ENCODE measurements at regions not wholly inside any gene's neighbourhood (a gene's known extent, or its start where the extent isn't known, plus 50 kb on each side); places are given as distances from the start of the nearest gene placed in this dataset.

DNA sequence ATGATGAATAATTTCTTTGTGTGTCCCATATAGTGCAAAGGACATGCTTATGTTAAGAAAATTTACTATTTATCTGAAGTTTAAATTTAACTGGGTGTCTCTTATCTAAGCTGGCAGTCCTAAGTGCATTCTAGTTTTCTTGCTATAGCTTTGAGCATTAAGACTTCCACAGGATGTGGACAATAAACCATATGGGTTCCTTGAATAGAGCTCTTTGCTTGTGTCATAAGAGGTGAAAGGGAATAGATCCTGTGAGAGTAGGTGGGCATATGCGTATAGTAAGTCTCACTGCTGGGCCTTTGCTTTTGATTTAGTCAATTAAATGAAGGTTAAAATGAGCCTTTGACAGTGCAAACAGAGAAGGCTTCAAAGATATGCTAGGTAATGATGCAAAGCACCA, 223.4 kb upstream of the GYPA start:
- no peaks in the 10 kb centered on the region for H3K4me1 ChIP-seq
- no peak overlapping the region for H3K27ac ChIP-seq
- intact Hi-C loops (cut with DNase I): no loop called here
- H3K36me3 ChIP-seq: no peaks in the 10 kb centered on the region
- no peak overlapping the region for H3K4me3 ChIP-seq
- TF ChIP-seq, protein P1, sequence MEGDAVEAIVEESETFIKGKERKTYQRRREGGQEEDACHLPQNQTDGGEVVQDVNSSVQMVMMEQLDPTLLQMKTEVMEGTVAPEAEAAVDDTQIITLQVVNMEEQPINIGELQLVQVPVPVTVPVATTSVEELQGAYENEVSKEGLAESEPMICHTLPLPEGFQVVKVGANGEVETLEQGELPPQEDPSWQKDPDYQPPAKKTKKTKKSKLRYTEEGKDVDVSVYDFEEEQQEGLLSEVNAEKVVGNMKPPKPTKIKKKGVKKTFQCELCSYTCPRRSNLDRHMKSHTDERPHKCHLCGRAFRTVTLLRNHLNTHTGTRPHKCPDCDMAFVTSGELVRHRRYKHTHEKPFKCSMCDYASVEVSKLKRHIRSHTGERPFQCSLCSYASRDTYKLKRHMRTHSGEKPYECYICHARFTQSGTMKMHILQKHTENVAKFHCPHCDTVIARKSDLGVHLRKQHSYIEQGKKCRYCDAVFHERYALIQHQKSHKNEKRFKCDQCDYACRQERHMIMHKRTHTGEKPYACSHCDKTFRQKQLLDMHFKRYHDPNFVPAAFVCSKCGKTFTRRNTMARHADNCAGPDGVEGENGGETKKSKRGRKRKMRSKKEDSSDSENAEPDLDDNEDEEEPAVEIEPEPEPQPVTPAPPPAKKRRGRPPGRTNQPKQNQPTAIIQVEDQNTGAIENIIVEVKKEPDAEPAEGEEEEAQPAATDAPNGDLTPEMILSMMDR (IDR thresholded peaks at IDR 0.05): no peak
- H3K9ac ChIP-seq (ENCODE audit: low read depth in 2 of 2, low read length in 2 of 2): no peak overlapping the region
- H3K9me3 ChIP-seq: no peaks in the 10 kb centered on the region
- no peak for DNase-seq
- H3K27me3 ChIP-seq: no peaks in the 10 kb centered on the region

DNA sequence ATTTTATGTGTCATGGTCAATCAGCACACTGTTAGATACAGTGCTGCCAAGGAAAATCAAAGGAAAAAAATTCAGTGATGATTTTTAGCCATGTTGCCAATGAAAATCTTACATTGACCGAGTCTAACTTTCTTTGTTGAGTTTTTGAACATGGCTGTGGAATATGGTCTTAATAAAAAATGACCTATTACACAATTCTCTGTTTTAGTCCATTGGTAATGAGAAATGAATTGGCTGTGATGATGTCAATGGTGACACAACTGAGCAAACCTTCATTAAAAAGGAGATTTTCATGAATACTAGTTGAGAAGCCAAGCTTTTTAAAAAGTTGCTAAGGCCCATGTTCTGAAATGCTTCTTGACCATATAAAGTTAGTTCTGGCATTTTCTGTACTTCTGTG, 225.9 kb upstream of the GYPA start:
- no peak overlapping the region for H3K4me3 ChIP-seq
- no peak for DNase-seq
- no peaks in the 10 kb centered on the region for H3K9me3 ChIP-seq
- no peaks in the 10 kb centered on the region for H3K27me3 ChIP-seq
- TF ChIP-seq, protein P1 (IDR thresholded peaks at IDR 0.05): no peak
- intact Hi-C loops (cut with DNase I): no loop called here
- no peaks in the 10 kb centered on the region for H3K36me3 ChIP-seq
- no peaks in the 10 kb centered on the region for H3K4me1 ChIP-seq
- no peak overlapping the region for H3K27ac ChIP-seq
- no peak overlapping the region for H3K9ac ChIP-seq (ENCODE audit: low read depth in 2 of 2, low read length in 2 of 2)

- H3K4me1 ChIP-seq: no peaks in the 10 kb centered on the region
- no peak overlapping the region for H3K27ac ChIP-seq
- H3K4me3 ChIP-seq: no peak overlapping the region
- H3K36me3 ChIP-seq: no peaks in the 10 kb centered on the region
- TF ChIP-seq, protein P1 (IDR thresholded peaks at IDR 0.05): no peak
- DNase-seq: no peak
- intact Hi-C loops (cut with DNase I): no loop called here
- no peak overlapping the region for H3K9ac ChIP-seq (ENCODE audit: low read depth in 2 of 2, low read length in 2 of 2)
- no peaks in the 10 kb centered on the region for H3K27me3 ChIP-seq
- H3K9me3 ChIP-seq: no peaks in the 10 kb centered on the region
Measured at GRCh38 chr4:144371485-144371884, 231.0 kb upstream of the GYPA start.

DNA sequence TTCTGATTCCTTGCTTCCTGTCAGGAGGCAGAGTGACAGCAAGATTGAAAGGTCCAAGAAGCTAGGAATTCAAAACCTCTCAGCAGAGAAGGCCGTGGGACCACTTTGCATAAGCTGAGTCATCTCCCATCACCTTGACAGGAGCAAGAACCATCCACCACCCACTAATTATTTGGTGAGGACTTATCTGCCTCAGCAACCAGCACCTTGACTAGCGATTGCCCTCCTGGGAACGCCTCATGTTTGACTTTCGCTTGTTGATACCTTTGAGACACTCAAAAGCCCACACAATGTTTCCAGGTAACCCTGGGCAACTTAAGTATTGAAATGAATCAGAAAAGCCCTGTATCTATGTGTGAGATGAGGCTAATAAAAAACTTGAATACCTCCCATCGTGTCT, 233.5 kb upstream of the GYPA start:
- intact Hi-C loops (cut with DNase I): no loop called here
- TF ChIP-seq, protein P1 (IDR thresholded peaks at IDR 0.05): no peak
- Histone ChIP-seq H3K27me3 (no peaks in the 10 kb centered on the region), H3K36me3 (no peaks in the 10 kb centered on the region), H3K9me3 (no peaks in the 10 kb centered on the region), H3K4me1 (no peaks in the 10 kb centered on the region), H3K27ac (no peak overlapping the region), H3K4me3 (no peak overlapping the region), H3K9ac (ENCODE audit: low read depth in 2 of 2, low read length in 2 of 2) (no peak overlapping the region)
- DNase-seq: no peak

DNA sequence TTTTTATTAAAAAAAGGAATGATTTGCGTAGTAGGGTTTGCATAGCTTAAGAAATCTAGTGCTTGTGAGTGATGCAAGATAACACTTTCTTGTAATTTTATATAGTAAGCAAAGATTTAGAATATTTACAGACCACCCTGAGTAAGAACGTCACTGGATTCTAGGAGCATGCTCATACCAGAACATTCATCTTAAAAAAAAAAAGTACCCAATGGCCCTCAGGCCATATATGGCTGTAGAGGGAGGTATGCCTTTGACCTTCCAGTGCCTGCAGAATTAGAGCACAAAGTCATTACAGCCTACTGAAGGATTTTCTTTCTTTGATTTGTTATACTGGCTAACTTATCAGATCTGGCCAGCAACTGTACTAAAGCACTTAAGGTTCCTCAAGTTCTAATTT, 236.3 kb upstream of the GYPA start:
- TF ChIP-seq, protein P1 (IDR thresholded peaks at IDR 0.05): no peak
- no peak for DNase-seq
- no peaks in the 10 kb centered on the region for H3K4me1 ChIP-seq
- no peak overlapping the region for H3K27ac ChIP-seq
- H3K27me3 ChIP-seq: no peaks in the 10 kb centered on the region
- H3K36me3 ChIP-seq: no peaks in the 10 kb centered on the region
- intact Hi-C loops (cut with DNase I): no loop called here
- no peaks in the 10 kb centered on the region for H3K9me3 ChIP-seq
- H3K4me3 ChIP-seq: no peak overlapping the region
- H3K9ac ChIP-seq (ENCODE audit: low read depth in 2 of 2, low read length in 2 of 2): no peak overlapping the region

- no peaks in the 10 kb centered on the region for H3K27me3 ChIP-seq
- DNase-seq: no peak
- H3K4me1 ChIP-seq: no peaks in the 10 kb centered on the region
- H3K36me3 ChIP-seq: no peaks in the 10 kb centered on the region
- no peak overlapping the region for H3K9ac ChIP-seq (ENCODE audit: low read depth in 2 of 2, low read length in 2 of 2)
- no peak overlapping the region for H3K4me3 ChIP-seq
- H3K9me3 ChIP-seq: no peaks in the 10 kb centered on the region
- intact Hi-C loops (cut with DNase I): no loop called here
- TF ChIP-seq, protein P1 (IDR thresholded peaks at IDR 0.05): no peak
- no peak overlapping the region for H3K27ac ChIP-seq
Measured at GRCh38 chr4:144384408-144384807, 243.9 kb upstream of the GYPA start.

Data from colonic mucosa (tissue), 4 donors.